HL-60 (cell line): ENCODE measurements at regions not wholly inside any gene's neighbourhood (a gene's known extent, or its start where the extent isn't known, plus 50 kb on each side); places are given as distances from the start of the nearest gene placed in this dataset.

Source experiments
- DNase-seq, 2 experiments: peaks; one replicate each; pipeline ENCODE4 v3.0.0-alpha.2; 2010 to 2020; ENCODE audit warnings: low read depth in 1 of 2, low spot score in 1 of 2
- H3K27ac ChIP-seq: fragments of 250-450 bp; sonication (Bioruptor Pico); replicated peaks from 2 replicates; pipeline ENCODE4 v1.5.1; 2020; ENCODE audit warnings: mild to moderate bottlenecking, moderate library complexity
- H3K27me3 ChIP-seq: fragments of 250-450 bp; sonication (Bioruptor Pico); 2 replicates; pipeline ENCODE4 v1.5.1; 2021; ENCODE audit warnings: mild to moderate bottlenecking, moderate library complexity; ENCODE audit not compliant: insufficient read depth, poor library complexity, severe bottlenecking
- H3K4me3 ChIP-seq: replicated peaks from 2 replicates; pipeline ENCODE4 v1.5.1; 2011; ENCODE audit warnings: mild to moderate bottlenecking, control low read depth, low read length; ENCODE audit not compliant: insufficient read depth
- CTCF ChIP-seq: IDR thresholded peaks from one replicate; pipeline ENCODE4 v1.5.1; 2011; ENCODE audit warnings: low read length, control low read depth, inconsistent platforms; ENCODE audit not compliant: insufficient read depth
- GABPA ChIP-seq: IDR thresholded peaks from 2 replicates; pipeline ENCODE4 v1.6.1; 2012; ENCODE audit warnings: low read depth
- POLR2AphosphoS5 ChIP-seq: IDR thresholded peaks from 2 replicates; pipeline ENCODE4 v1.6.1; 2012; ENCODE audit warnings: low read depth
- REST ChIP-seq: IDR thresholded peaks from 2 replicates; pipeline ENCODE4 v1.6.1; 2012; ENCODE audit warnings: low read depth; ENCODE audit not compliant: insufficient replicate concordance
- SPI1 ChIP-seq: IDR thresholded peaks from 2 replicates; pipeline ENCODE4 v1.6.1; 2012; ENCODE audit warnings: low read depth, mild to moderate bottlenecking, borderline replicate concordance

- TF ChIP-seq POLR2AphosphoS5 (no peak), GABPA (no peak), REST (no peak), SPI1 (no peak), CTCF (no peak)
- Histone ChIP-seq H3K27ac (no peak overlapping the region), H3K27me3 (no peaks in the 10 kb centered on the region), H3K4me3 (no peak overlapping the region)
- DNase-seq = no peak
These were observed 741.3 kb upstream of the FZD8 start for GRCh38 chr10:36383349-36383748.

- H3K27me3 ChIP-seq = no peaks in the 10 kb centered on the region
- H3K4me3 ChIP-seq = no peak overlapping the region
- no peak for DNase-seq
- no peak for TF ChIP-seq GABPA
- H3K27ac ChIP-seq = no peak overlapping the region
These were observed 739.7 kb upstream of the FZD8 start for GRCh38 chr10:36381748-36382147.

- H3K4me3 ChIP-seq = no peak overlapping the region
- no peak overlapping the region for H3K27ac ChIP-seq
- H3K27me3 ChIP-seq = no peaks in the 10 kb centered on the region
- no peak for TF ChIP-seq CTCF
- no peak for TF ChIP-seq REST
- TF ChIP-seq GABPA = no peak
- no peak for DNase-seq
These were observed 738.4 kb upstream of the FZD8 start for GRCh38 chr10:36380538-36380937.

- Histone ChIP-seq H3K4me3 (no peak overlapping the region), H3K27ac (no peak overlapping the region), H3K27me3 (no peaks in the 10 kb centered on the region)
- no peak for DNase-seq
- no peak for TF ChIP-seq GABPA
- no peak for TF ChIP-seq SPI1
- no peak for TF ChIP-seq POLR2AphosphoS5
- no peak for TF ChIP-seq CTCF
- TF ChIP-seq REST = no peak
These were observed 733.0 kb upstream of the FZD8 start for GRCh38 chr10:36375107-36375506.
